CD1c-positive myeloid dendritic cell (primary cell): ENCODE measurements at regions not wholly inside any gene's neighbourhood (a gene's known extent, or its start where the extent isn't known, plus 50 kb on each side); places are given as distances from the start of the nearest gene placed in this dataset.

ENCODE experiments used
- DNase-seq: peaks from one replicate; pipeline ENCODE4 v3.0.0-alpha.2; 2016; ENCODE audit errors: extremely low spot score

GRCh38 chr5:135662683-135663082 lies 83.9 kb upstream of the CXCL14 start:
- no peak for DNase-seq

- no peak for DNase-seq
Observed at GRCh38 chr5:135662061-135662481, 83.3 kb upstream of the CXCL14 start.

GRCh38 chr5:135660826-135661575 lies 82.2 kb upstream of the CXCL14 start:
- DNase-seq = no peak

- no peak for DNase-seq
Observed at GRCh38 chr5:135657536-135658305, 78.9 kb upstream of the CXCL14 start.

GRCh38 chr5:135655468-135655815 lies 76.7 kb upstream of the CXCL14 start:
- DNase-seq = no peak

GRCh38 chr5:135654761-135655467 lies 76.1 kb upstream of the CXCL14 start:
- no peak for DNase-seq

GRCh38 chr5:135651156-135651555 lies 72.4 kb upstream of the CXCL14 start:
- DNase-seq = no peak

- no peak for DNase-seq
Observed at GRCh38 chr5:135650081-135650480, 71.3 kb upstream of the CXCL14 start.

- DNase-seq = no peak
Observed at GRCh38 chr5:135649435-135649834, 70.6 kb upstream of the CXCL14 start.

- no peak for DNase-seq
Observed at GRCh38 chr5:135648116-135648515, 69.3 kb upstream of the CXCL14 start.

GRCh38 chr5:135645336-135646180 lies 66.8 kb upstream of the CXCL14 start:
- no peak for DNase-seq

- DNase-seq = no peak
Observed at GRCh38 chr5:135644816-135645215, 66.0 kb upstream of the CXCL14 start.

- DNase-seq = no peak
Observed at GRCh38 chr5:135643881-135644766, 65.3 kb upstream of the CXCL14 start.

- no peak for DNase-seq
Observed at GRCh38 chr5:135642934-135643333, 64.1 kb upstream of the CXCL14 start.

GRCh38 chr5:135642488-135642870 lies 63.7 kb upstream of the CXCL14 start:
- no peak for DNase-seq

- no peak for DNase-seq
Observed at GRCh38 chr5:135641734-135642487, 63.1 kb upstream of the CXCL14 start.

- DNase-seq = no peak
Observed at GRCh38 chr5:135641319-135641718, 62.5 kb upstream of the CXCL14 start.

- DNase-seq = no peak
Observed at GRCh38 chr5:135635451-135635850, 56.7 kb upstream of the CXCL14 start.

GRCh38 chr5:135632798-135633197 lies 54.0 kb upstream of the CXCL14 start:
- DNase-seq = no peak

- no peak for DNase-seq
Observed at GRCh38 chr5:135631391-135631790, 52.6 kb upstream of the CXCL14 start.
